GM18517 (cell line): ENCODE measurements at regions not wholly inside any gene's neighbourhood (a gene's known extent, or its start where the extent isn't known, plus 50 kb on each side); places are given as distances from the start of the nearest gene placed in this dataset.
"Not testable (repeated sequence)": the region's sequence is repeated elsewhere in the genome, so short reads cannot be mapped to it uniquely, and the experiment has no call there.

Experiments
- ATAC-seq: cut with Tn5 transposase; IDR thresholded peaks from one replicate; pipeline ENCODE4 v1.9.1; 2021; ENCODE audit warnings: mild to moderate bottlenecking, moderate library complexity; ENCODE audit not compliant: unreplicated experiment

GRCh38 chr6:103122766-103123601 lies 1729.5 kb downstream of the GRIK2 start:
- no peak for ATAC-seq

GRCh38 chr6:103119056-103119455 lies 1725.5 kb downstream of the GRIK2 start:
- ATAC-seq: no peak

GRCh38 chr6:103114582-103114981 lies 1721.1 kb downstream of the GRIK2 start:
- no peak for ATAC-seq

GRCh38 chr6:103113416-103113815 lies 1719.9 kb downstream of the GRIK2 start:
- ATAC-seq: no peak

GRCh38 chr6:103107985-103108384 lies 1714.5 kb downstream of the GRIK2 start:
- ATAC-seq: no peak

- ATAC-seq: no peak
Observed at GRCh38 chr6:103105686-103106085, 1712.2 kb downstream of the GRIK2 start.

GRCh38 chr6:103101267-103101666 lies 1707.8 kb downstream of the GRIK2 start:
- ATAC-seq: no peak

- not testable (repeated sequence) for ATAC-seq
Observed at GRCh38 chr6:103092414-103092813, 1698.9 kb downstream of the GRIK2 start.

- no peak for ATAC-seq
Observed at GRCh38 chr6:103085801-103086200, 1692.3 kb downstream of the GRIK2 start.

- no peak for ATAC-seq
Observed at GRCh38 chr6:103081876-103082630, 1688.5 kb downstream of the GRIK2 start.

- ATAC-seq: no peak
Observed at GRCh38 chr6:103081126-103081525, 1687.6 kb downstream of the GRIK2 start.

GRCh38 chr6:103080497-103080896 lies 1687.0 kb downstream of the GRIK2 start:
- no peak for ATAC-seq

GRCh38 chr6:103079867-103080266 lies 1686.4 kb downstream of the GRIK2 start:
- peak; percentile 76 for ATAC-seq

GRCh38 chr6:103062136-103062535 lies 1668.6 kb downstream of the GRIK2 start:
- ATAC-seq: no peak

GRCh38 chr6:103047567-103047966 lies 1654.1 kb downstream of the GRIK2 start:
- no peak for ATAC-seq

GRCh38 chr6:103042336-103042735 lies 1648.8 kb downstream of the GRIK2 start:
- no peak for ATAC-seq

GRCh38 chr6:103036846-103037245 lies 1643.3 kb downstream of the GRIK2 start:
- ATAC-seq: no peak

- ATAC-seq: no peak
Observed at GRCh38 chr6:103027271-103027931, 1633.9 kb downstream of the GRIK2 start.

- ATAC-seq: no peak
Observed at GRCh38 chr6:103018426-103018825, 1624.9 kb downstream of the GRIK2 start.

GRCh38 chr6:103017878-103018277 lies 1624.4 kb downstream of the GRIK2 start:
- ATAC-seq: no peak

GRCh38 chr6:103011605-103012004 lies 1618.1 kb downstream of the GRIK2 start:
- ATAC-seq: no peak

- no peak for ATAC-seq
Observed at GRCh38 chr6:103002282-103002681, 1608.8 kb downstream of the GRIK2 start.
